HG03064 (cell line): ENCODE measurements at regions not wholly inside any gene's neighbourhood (a gene's known extent, or its start where the extent isn't known, plus 50 kb on each side); places are given as distances from the start of the nearest gene placed in this dataset.
"Not testable (repeated sequence)": the region's sequence is repeated elsewhere in the genome, so short reads cannot be mapped to it uniquely, and the experiment has no call there.

Experiments used
- ATAC-seq: cut with Tn5 transposase; IDR thresholded peaks from one replicate; pipeline ENCODE4 v1.9.1; 2021; ENCODE audit warnings: low read depth; ENCODE audit not compliant: unreplicated experiment

GRCh38 chr13:74755065-74755464 lies 620.9 kb upstream of the KLF12 start:
- ATAC-seq, result no peak

GRCh38 chr13:74751739-74752138 lies 617.5 kb upstream of the KLF12 start:
- ATAC-seq, result no peak

DNA sequence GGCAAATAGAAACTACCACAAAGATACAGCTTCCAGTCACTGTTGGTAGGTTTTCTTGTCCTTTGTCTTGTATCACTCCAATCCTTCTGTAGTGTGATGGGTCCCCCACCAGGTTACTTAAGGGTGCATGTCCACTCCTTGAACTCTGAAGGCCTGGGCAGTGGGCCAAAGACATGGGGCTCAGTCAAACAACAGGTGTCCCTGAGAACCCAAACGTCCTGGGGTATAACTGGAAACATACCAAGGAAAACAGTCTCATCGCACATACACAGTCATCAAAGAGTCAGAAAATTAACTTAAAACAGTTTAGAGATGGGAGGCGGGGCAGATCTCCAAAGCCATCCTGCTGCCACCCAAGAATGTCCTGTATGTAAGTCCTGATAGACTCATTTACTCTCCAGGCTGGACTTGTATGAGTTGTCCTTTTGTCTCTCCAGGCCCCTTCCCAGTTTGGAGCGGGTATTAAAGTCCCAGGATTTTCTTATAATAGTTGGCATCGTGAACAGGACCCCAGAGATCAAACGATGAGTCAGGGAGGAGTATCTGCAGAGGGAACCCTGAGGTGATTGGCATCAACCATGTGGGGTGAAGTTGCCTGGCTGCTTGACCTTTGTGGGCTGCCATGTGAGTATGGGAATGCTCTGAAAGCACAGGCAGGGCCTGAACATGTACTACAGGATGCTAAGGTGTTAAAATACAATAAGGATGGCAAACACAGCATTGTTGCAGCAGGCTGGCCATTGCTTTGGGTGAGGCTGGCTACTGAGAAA lies 613.2 kb upstream of the KLF12 start:
- no peak for ATAC-seq

DNA sequence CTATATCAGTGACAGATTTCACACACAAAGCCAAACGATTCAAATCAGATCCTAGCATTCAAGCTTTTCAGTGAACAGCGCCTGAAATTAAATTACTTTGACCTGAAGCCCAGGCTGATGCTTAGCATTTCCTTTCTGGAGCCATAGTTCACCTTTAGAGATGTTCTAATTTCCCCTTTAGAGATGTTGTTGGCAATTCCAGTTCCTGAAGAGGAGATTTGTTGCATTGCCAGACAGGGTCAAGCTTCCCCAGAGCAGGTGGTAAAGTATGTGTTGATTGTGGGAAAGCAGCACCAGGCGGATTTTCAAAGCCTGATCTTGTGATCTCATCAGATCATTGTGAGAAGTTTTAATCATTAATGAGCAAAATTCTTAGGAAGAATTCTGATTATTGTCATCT lies 609.8 kb upstream of the KLF12 start:
- ATAC-seq, result no peak

DNA sequence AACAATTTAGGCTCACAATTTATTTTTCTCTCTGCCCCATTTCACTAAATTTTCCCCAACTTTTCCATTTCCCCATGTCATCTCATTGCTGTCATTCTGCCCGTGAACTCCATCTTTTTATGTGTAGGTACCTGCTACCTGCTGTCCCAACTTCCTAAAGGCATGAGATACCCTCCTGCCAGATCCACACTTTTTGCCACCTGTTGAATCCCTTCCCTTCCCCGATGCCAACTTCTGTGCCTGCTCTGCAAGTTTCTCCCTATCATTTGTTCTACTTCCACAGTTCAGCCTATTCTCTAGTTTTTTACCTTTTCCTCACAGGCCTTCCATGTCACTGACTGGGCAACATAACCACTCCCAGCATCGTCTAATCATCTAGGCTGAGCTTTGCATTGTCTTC lies 607.5 kb upstream of the KLF12 start:
- ATAC-seq, result no peak

- ATAC-seq, result no peak
Measured at GRCh38 chr13:74732736-74733385, 598.7 kb upstream of the KLF12 start.

- no peak for ATAC-seq
Measured at GRCh38 chr13:74731731-74732130, 597.5 kb upstream of the KLF12 start.

GRCh38 chr13:74730556-74731331 lies 596.5 kb upstream of the KLF12 start:
- no peak for ATAC-seq

- no peak for ATAC-seq
Measured at GRCh38 chr13:74726206-74726605, 592.0 kb upstream of the KLF12 start.

DNA sequence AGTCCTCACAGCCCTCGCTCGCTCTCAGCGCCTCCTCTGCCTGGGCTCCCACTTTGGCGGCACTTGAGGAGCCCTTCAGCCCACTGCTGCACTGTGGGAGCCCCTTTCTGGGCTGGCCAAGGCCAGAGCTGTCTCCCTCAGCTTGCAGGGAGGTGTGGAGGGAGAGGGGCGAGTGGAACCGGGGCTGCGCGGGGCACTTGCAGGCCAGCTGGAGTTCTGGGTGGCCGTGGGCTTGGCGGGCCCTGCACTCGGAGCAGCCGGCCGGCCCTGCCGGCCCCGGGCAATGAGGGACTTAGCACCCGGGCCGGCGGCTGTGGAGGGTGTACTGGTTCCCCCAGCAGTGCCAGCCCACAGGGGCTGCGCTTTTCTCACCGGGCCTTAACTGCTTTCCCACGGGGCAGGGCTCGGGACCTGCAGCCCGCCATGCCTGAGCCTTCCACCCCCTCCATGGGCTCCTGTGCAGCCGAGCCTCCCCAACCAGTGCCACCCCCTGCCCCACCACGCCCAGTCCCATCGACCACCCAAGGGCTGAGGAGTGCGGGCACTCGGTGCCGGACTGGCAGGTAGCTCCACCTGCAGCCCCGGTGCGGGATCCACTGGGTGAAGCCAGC lies 584.1 kb upstream of the KLF12 start:
- ATAC-seq, result not testable (repeated sequence)

DNA sequence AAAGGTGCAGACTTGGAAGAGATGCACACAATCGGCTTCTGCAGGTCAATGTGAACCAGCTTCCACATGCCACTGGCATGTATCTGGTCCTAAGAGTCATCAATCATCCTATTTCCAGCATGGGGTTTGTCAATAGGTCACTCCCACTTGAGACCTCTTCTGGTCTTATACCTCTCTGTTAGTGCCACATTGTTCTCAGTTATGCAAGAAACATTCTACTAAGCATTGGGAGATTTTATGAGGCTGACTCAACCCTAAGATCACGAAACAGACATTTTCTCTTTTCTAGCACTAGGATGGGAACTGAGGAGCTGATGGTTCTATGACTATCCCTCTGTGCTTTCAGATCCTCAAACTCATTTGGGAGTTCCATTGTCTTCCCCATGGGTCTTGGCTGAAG lies 581.5 kb upstream of the KLF12 start:
- no peak for ATAC-seq

- no peak for ATAC-seq
Measured at GRCh38 chr13:74710006-74710405, 575.8 kb upstream of the KLF12 start.

DNA sequence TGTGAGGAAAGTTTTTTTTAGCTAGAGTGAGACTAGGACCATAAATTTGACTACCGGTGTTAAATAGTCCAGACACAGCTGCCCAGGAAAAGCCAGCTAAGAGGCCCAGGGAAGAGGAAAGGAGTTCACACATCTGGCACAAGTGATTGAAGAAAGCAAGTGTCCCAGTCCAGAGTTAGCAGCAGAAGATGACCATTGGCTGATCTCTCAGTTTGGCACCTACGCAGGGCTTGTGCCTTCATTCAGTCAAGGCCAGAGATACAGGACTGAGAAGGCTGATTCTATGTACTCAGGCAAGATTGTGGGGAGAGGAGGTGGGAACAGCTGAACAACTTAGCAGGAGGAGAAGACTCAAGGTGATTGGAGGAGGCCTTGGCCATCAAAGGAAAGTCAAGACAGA lies 575.0 kb upstream of the KLF12 start:
- no peak for ATAC-seq

GRCh38 chr13:74708629-74709028 lies 574.4 kb upstream of the KLF12 start:
- ATAC-seq, result no peak

DNA sequence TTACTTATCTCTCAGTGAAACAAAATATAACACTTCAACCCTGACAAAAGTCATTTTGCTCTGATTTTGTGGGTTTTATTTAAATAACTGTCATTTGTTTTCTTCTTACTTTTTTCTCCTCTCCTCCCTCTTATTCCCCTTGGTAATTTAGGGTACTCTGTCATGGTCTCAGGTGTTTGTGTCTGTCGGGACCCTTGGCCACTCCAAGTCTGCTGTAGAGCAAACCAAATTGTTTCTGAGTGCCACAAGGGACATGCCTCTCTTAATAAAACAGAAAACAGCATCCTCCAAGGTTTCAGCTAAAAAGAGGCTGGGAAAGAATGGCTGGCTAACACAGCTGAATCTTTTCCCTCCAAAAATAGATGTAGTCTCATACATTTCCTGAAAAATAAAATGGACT lies 573.1 kb upstream of the KLF12 start:
- no peak for ATAC-seq

GRCh38 chr13:74706801-74707200 lies 572.6 kb upstream of the KLF12 start:
- ATAC-seq, result no peak

DNA sequence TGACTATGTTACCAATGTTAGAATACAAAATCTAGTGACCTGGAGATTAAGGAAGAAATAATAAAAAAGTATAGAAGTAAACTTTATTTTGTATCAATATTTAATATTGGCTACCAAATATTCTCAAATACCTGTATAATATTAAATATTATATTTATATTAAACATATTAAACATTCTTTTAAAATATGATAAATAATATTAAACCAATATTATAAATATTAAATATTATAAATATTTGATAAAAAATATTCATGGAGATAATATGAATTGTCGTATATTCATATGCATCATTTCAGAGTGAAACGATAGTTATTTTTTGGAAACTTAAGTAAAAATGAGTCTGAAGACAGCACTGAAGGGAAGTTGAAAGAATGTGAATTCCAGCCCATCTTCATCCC lies 571.2 kb upstream of the KLF12 start:
- ATAC-seq, result no peak

- ATAC-seq, result no peak
Measured at GRCh38 chr13:74703855-74704387, 569.7 kb upstream of the KLF12 start.

- no peak for ATAC-seq
Measured at GRCh38 chr13:74696148-74696922, 562.1 kb upstream of the KLF12 start.
